HEK293 (cell line): ENCODE measurements at regions not wholly inside any gene's neighbourhood (a gene's known extent, or its start where the extent isn't known, plus 50 kb on each side); places are given as distances from the start of the nearest gene placed in this dataset.

Experiments
- CTCF ChIP-seq: fragments of 450-650 bp; formaldehyde crosslinking; IDR thresholded peaks from 2 replicates; pipeline ENCODE4 v1.5.1; 2016; ENCODE audit warnings: missing biosample characterization, missing genetic modification characterization
- PRDM6 ChIP-seq: fragments of 450-650 bp; formaldehyde crosslinking; IDR thresholded peaks from 2 replicates; pipeline ENCODE4 v1.5.1; 2017; ENCODE audit warnings: missing biosample characterization, missing genetic modification characterization
- YY1 ChIP-seq: fragments of 450-650 bp; formaldehyde crosslinking; IDR thresholded peaks from 2 replicates; pipeline ENCODE4 v1.5.1; 2018; ENCODE audit warnings: missing biosample characterization, missing genetic modification characterization
- ZBTB49 ChIP-seq: fragments of 450-650 bp; formaldehyde crosslinking; IDR thresholded peaks from 2 replicates; pipeline ENCODE4 v1.5.1; 2016; ENCODE audit warnings: missing biosample characterization, missing genetic modification characterization, low read depth
- ZFP69B ChIP-seq: fragments of 450-650 bp; formaldehyde crosslinking; IDR thresholded peaks from 2 replicates; pipeline ENCODE4 v1.5.1; 2016; ENCODE audit warnings: missing biosample characterization, missing genetic modification characterization
- ZNF114 ChIP-seq: fragments of 450-650 bp; formaldehyde crosslinking; IDR thresholded peaks from 2 replicates; pipeline ENCODE4 v1.5.0; 2017; ENCODE audit warnings: missing biosample characterization, missing genetic modification characterization
- ZNF221 ChIP-seq: fragments of 450-650 bp; formaldehyde crosslinking; IDR thresholded peaks from 2 replicates; pipeline ENCODE4 v1.5.1; 2017; ENCODE audit warnings: missing biosample characterization, missing genetic modification characterization, borderline replicate concordance
- ZNF274 ChIP-seq, 2 experiments: fragments of 200-500 bp in 1 of 2; fragments of 450-650 bp in 1 of 2; sonication (Bioruptor generic) in 1 of 2; formaldehyde crosslinking in 1 of 2; IDR thresholded peaks; 2 replicates each; pipeline versions ENCODE4 v1.5.1 to v1.6.1; 2014 to 2016; ENCODE audit warnings: borderline replicate concordance in 1 of 2, inconsistent platforms in 1 of 2, low read length in 1 of 2, missing biosample characterization in 1 of 2, missing genetic modification characterization in 1 of 2
- ZNF394 ChIP-seq: fragments of 450-650 bp; formaldehyde crosslinking; IDR thresholded peaks from 2 replicates; pipeline ENCODE4 v1.5.1; 2016; ENCODE audit warnings: missing biosample characterization, missing genetic modification characterization, mild to moderate bottlenecking, moderate library complexity, borderline replicate concordance
- ZNF544 ChIP-seq: fragments of 450-650 bp; formaldehyde crosslinking; IDR thresholded peaks from 2 replicates; pipeline ENCODE4 v1.5.0; 2017; ENCODE audit warnings: missing biosample characterization, missing genetic modification characterization
- ZNF548 ChIP-seq: fragments of 450-650 bp; formaldehyde crosslinking; IDR thresholded peaks from 2 replicates; pipeline ENCODE4 v1.5.1; 2016; ENCODE audit warnings: missing biosample characterization, missing genetic modification characterization
- ZNF747 ChIP-seq: fragments of 450-650 bp; formaldehyde crosslinking; IDR thresholded peaks from 2 replicates; pipeline ENCODE4 v1.5.1; 2016; ENCODE audit warnings: missing biosample characterization, missing genetic modification characterization
- ZNF792 ChIP-seq: fragments of 450-650 bp; formaldehyde crosslinking; IDR thresholded peaks from 2 replicates; pipeline ENCODE4 v1.5.1; 2016; ENCODE audit warnings: missing biosample characterization, missing genetic modification characterization

GRCh38 chr6:26312501-26313397 is 52.2 kb upstream of the BTN3A2 start:
- TF ChIP-seq CTCF (no peak), ZNF747 (no peak; the same call in 1 of the 2 replicates), ZNF274 (IDR thresholded peaks at IDR 0.05; ENCODE audit: low read length) (no peak), ZNF274 (tag by site-specific recombination; IDR thresholded peaks at IDR 0.05; ENCODE audit: borderline replicate concordance) (no peak), ZNF394 (tag by site-specific recombination) (peak; percentile 51; the same call in 1 of the 2 replicates), ZBTB49 (tag by site-specific recombination) (no peak), ZNF548 (tag by site-specific recombination) (no peak), PRDM6 (tag by site-specific recombination) (peak; percentile 85), ZNF544 (tag by site-specific recombination) (no peak), YY1 (peak; percentile 61; the same call in 1 of the 2 replicates), ZNF221 (tag by site-specific recombination) (0 out of 2 replicates have a peak, but pooled peaks have one; percentile 42), ZNF114 (tag by site-specific recombination) (no peak), ZNF792 (tag by site-specific recombination) (peak; percentile 26; the same call in 1 of the 2 replicates), ZFP69B (tag by site-specific recombination) (peak; percentile 86)
